ENCODE measurements at regions not wholly inside any gene's neighbourhood (a gene's known extent, or its start where the extent isn't known, plus 50 kb on each side); places are given as distances from the start of the nearest gene placed in this dataset.

DNA sequence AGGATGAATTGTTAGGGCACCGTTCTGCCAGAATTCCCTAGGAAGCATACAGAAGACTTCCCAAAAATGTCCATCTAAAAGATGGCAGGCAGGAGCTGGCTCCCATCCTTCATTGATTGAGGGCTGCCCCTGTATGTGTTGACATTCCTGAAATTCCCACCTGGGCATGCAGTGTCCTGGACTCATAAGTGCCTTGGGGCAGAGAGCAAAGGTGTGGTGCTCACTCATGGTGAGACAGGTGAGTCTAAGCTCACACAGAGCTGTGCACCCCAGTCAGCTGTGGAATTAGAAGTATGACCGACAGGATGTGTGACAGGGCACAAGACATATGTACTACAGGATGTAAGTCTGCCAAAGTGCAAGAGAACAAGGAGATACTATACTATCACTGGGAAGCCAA lies 271.9 kb downstream of the MID1IP1 start:
- TF ChIP-seq, protein P1, sequence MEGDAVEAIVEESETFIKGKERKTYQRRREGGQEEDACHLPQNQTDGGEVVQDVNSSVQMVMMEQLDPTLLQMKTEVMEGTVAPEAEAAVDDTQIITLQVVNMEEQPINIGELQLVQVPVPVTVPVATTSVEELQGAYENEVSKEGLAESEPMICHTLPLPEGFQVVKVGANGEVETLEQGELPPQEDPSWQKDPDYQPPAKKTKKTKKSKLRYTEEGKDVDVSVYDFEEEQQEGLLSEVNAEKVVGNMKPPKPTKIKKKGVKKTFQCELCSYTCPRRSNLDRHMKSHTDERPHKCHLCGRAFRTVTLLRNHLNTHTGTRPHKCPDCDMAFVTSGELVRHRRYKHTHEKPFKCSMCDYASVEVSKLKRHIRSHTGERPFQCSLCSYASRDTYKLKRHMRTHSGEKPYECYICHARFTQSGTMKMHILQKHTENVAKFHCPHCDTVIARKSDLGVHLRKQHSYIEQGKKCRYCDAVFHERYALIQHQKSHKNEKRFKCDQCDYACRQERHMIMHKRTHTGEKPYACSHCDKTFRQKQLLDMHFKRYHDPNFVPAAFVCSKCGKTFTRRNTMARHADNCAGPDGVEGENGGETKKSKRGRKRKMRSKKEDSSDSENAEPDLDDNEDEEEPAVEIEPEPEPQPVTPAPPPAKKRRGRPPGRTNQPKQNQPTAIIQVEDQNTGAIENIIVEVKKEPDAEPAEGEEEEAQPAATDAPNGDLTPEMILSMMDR (IDR thresholded peaks at IDR 0.05; ENCODE audit: insufficient read depth, low read length, poor library complexity, severe bottlenecking), result no peak
- no peak for TF ChIP-seq EZH2phosphoT487 (conservative IDR thresholded peaks at IDR 0.05; ENCODE audit: low read length)
